HG02884 (cell line): ENCODE measurements at regions not wholly inside any gene's neighbourhood (a gene's known extent, or its start where the extent isn't known, plus 50 kb on each side); places are given as distances from the start of the nearest gene placed in this dataset.
"Not testable (repeated sequence)": the region's sequence is repeated elsewhere in the genome, so short reads cannot be mapped to it uniquely, and the experiment has no call there.

Experiments used
- ATAC-seq: cut with Tn5 transposase; IDR thresholded peaks from one replicate; pipeline ENCODE4 v1.9.1; 2021; ENCODE audit warnings: mild to moderate bottlenecking, moderate library complexity; ENCODE audit not compliant: unreplicated experiment

- no peak for ATAC-seq
Observed at GRCh38 chr14:55891692-55892091, 226.5 kb upstream of the PELI2 start.

GRCh38 chr14:55892906-55893305 lies 225.3 kb upstream of the PELI2 start:
- ATAC-seq = no peak

GRCh38 chr14:55893705-55894104 lies 224.5 kb upstream of the PELI2 start:
- no peak for ATAC-seq

GRCh38 chr14:55897031-55897430 lies 221.2 kb upstream of the PELI2 start:
- no peak for ATAC-seq

- no peak for ATAC-seq
Observed at GRCh38 chr14:55898938-55899337, 219.3 kb upstream of the PELI2 start.

GRCh38 chr14:55899531-55899930 lies 218.7 kb upstream of the PELI2 start:
- ATAC-seq = no peak

- no peak for ATAC-seq
Observed at GRCh38 chr14:55900749-55901148, 217.5 kb upstream of the PELI2 start.

GRCh38 chr14:55901291-55901690 lies 216.9 kb upstream of the PELI2 start:
- no peak for ATAC-seq

- no peak for ATAC-seq
Observed at GRCh38 chr14:55902241-55902640, 216.0 kb upstream of the PELI2 start.

- no peak for ATAC-seq
Observed at GRCh38 chr14:55904086-55904485, 214.1 kb upstream of the PELI2 start.

- no peak for ATAC-seq
Observed at GRCh38 chr14:55908106-55908505, 210.1 kb upstream of the PELI2 start.

GRCh38 chr14:55909879-55910278 lies 208.3 kb upstream of the PELI2 start:
- no peak for ATAC-seq

- ATAC-seq = no peak
Observed at GRCh38 chr14:55910601-55911243, 207.5 kb upstream of the PELI2 start.

- no peak for ATAC-seq
Observed at GRCh38 chr14:55911776-55912175, 206.4 kb upstream of the PELI2 start.

GRCh38 chr14:55912344-55912743 lies 205.9 kb upstream of the PELI2 start:
- ATAC-seq = no peak

GRCh38 chr14:55913324-55914025 lies 204.7 kb upstream of the PELI2 start:
- ATAC-seq = no peak

- no peak for ATAC-seq
Observed at GRCh38 chr14:55914771-55915170, 203.4 kb upstream of the PELI2 start.

- no peak for ATAC-seq
Observed at GRCh38 chr14:55915456-55915855, 202.8 kb upstream of the PELI2 start.

GRCh38 chr14:55919800-55920199 lies 198.4 kb upstream of the PELI2 start:
- not testable (repeated sequence) for ATAC-seq

- ATAC-seq = no peak
Observed at GRCh38 chr14:55921511-55921910, 196.7 kb upstream of the PELI2 start.

- ATAC-seq = no peak
Observed at GRCh38 chr14:55926007-55926406, 192.2 kb upstream of the PELI2 start.

GRCh38 chr14:55927028-55927427 lies 191.2 kb upstream of the PELI2 start:
- ATAC-seq = no peak

- no peak for ATAC-seq
Observed at GRCh38 chr14:55928276-55928675, 189.9 kb upstream of the PELI2 start.
